HEK293 (cell line): ENCODE measurements at regions not wholly inside any gene's neighbourhood (a gene's known extent, or its start where the extent isn't known, plus 50 kb on each side); places are given as distances from the start of the nearest gene placed in this dataset.

Experiments used
- BCL11B ChIP-seq: fragments of 450-650 bp; formaldehyde crosslinking; IDR thresholded peaks from 2 replicates; pipeline ENCODE4 v1.5.1; 2016; ENCODE audit warnings: low read depth, missing biosample characterization, missing genetic modification characterization
- MYNN ChIP-seq: fragments of 450-650 bp; formaldehyde crosslinking; IDR thresholded peaks from 2 replicates; pipeline ENCODE4 v1.5.1; 2016; ENCODE audit warnings: missing biosample characterization, missing genetic modification characterization, borderline replicate concordance
- SCRT1 ChIP-seq: fragments of 450-650 bp; formaldehyde crosslinking; IDR thresholded peaks from 2 replicates; pipeline ENCODE4 v1.5.1; 2016; ENCODE audit warnings: missing biosample characterization, missing genetic modification characterization, borderline replicate concordance
- TRIM28 ChIP-seq: IDR thresholded peaks from 2 replicates; pipeline ENCODE4 v1.6.1; 2011; ENCODE audit warnings: low read length, control low read depth, borderline replicate concordance
- ZBTB10 ChIP-seq: fragments of 450-650 bp; formaldehyde crosslinking; IDR thresholded peaks from 2 replicates; pipeline ENCODE4 v1.5.1; 2016; ENCODE audit warnings: missing biosample characterization, missing genetic modification characterization
- ZBTB49 ChIP-seq: fragments of 450-650 bp; formaldehyde crosslinking; IDR thresholded peaks from 2 replicates; pipeline ENCODE4 v1.5.1; 2016; ENCODE audit warnings: missing biosample characterization, missing genetic modification characterization, low read depth
- ZBTB6 ChIP-seq: fragments of 450-650 bp; formaldehyde crosslinking; IDR thresholded peaks from 2 replicates; pipeline ENCODE4 v1.5.1; 2017; ENCODE audit warnings: missing biosample characterization, missing genetic modification characterization
- ZBTB8A ChIP-seq: fragments of 450-650 bp; formaldehyde crosslinking; IDR thresholded peaks from 2 replicates; pipeline ENCODE4 v1.5.1; 2016; ENCODE audit warnings: missing biosample characterization, missing genetic modification characterization
- ZNF10 ChIP-seq: fragments of 450-650 bp; formaldehyde crosslinking; IDR thresholded peaks from 2 replicates; pipeline ENCODE4 v1.5.1; 2017; ENCODE audit warnings: missing biosample characterization, missing genetic modification characterization
- ZNF121 ChIP-seq: fragments of 450-650 bp; formaldehyde crosslinking; IDR thresholded peaks from 2 replicates; pipeline ENCODE4 v1.5.1; 2016; ENCODE audit warnings: missing biosample characterization, missing genetic modification characterization
- ZNF148 ChIP-seq: fragments of 450-650 bp; formaldehyde crosslinking; IDR thresholded peaks from 2 replicates; pipeline ENCODE4 v1.5.0; 2017; ENCODE audit warnings: missing biosample characterization, missing genetic modification characterization, borderline replicate concordance
- ZNF155 ChIP-seq: fragments of 450-650 bp; formaldehyde crosslinking; IDR thresholded peaks from 2 replicates; pipeline ENCODE4 v1.5.1; 2016; ENCODE audit warnings: missing biosample characterization, missing genetic modification characterization
- ZNF184 ChIP-seq: fragments of 450-650 bp; IDR thresholded peaks from 2 replicates; pipeline ENCODE4 v1.5.1; 2018; ENCODE audit warnings: missing biosample characterization, mild to moderate bottlenecking, missing genetic modification characterization
- ZNF202 ChIP-seq: fragments of 450-650 bp; formaldehyde crosslinking; IDR thresholded peaks from 2 replicates; pipeline ENCODE4 v1.5.1; 2016; ENCODE audit warnings: missing biosample characterization, missing genetic modification characterization, borderline replicate concordance
- ZNF362 ChIP-seq: fragments of 450-650 bp; formaldehyde crosslinking; IDR thresholded peaks from 2 replicates; pipeline ENCODE4 v1.5.1; 2016; ENCODE audit warnings: missing biosample characterization, missing genetic modification characterization
- ZNF449 ChIP-seq: fragments of 450-650 bp; formaldehyde crosslinking; IDR thresholded peaks from 2 replicates; pipeline ENCODE4 v1.5.1; 2017; ENCODE audit warnings: missing biosample characterization, mild to moderate bottlenecking, missing genetic modification characterization, moderate library complexity
- ZNF513 ChIP-seq: fragments of 450-650 bp; IDR thresholded peaks from 2 replicates; pipeline ENCODE4 v1.5.1; 2018; ENCODE audit warnings: missing biosample characterization, missing genetic modification characterization
- ZNF580 ChIP-seq: fragments of 450-650 bp; formaldehyde crosslinking; IDR thresholded peaks from 2 replicates; pipeline ENCODE4 v1.5.1; 2016; ENCODE audit warnings: missing biosample characterization, missing genetic modification characterization
- ZNF596 ChIP-seq: fragments of 450-650 bp; IDR thresholded peaks from 2 replicates; pipeline ENCODE4 v1.5.0; 2018; ENCODE audit warnings: missing biosample characterization, mild to moderate bottlenecking, missing genetic modification characterization, moderate library complexity
- ZNF629 ChIP-seq: fragments of 450-650 bp; formaldehyde crosslinking; IDR thresholded peaks from 2 replicates; pipeline ENCODE4 v1.5.1; 2017; ENCODE audit warnings: missing biosample characterization, missing genetic modification characterization
- ZNF677 ChIP-seq: fragments of 450-650 bp; IDR thresholded peaks from 2 replicates; pipeline ENCODE4 v1.5.0; 2018; ENCODE audit warnings: missing biosample characterization, mild to moderate bottlenecking, missing genetic modification characterization, moderate library complexity
- ZNF768 ChIP-seq: fragments of 450-650 bp; formaldehyde crosslinking; IDR thresholded peaks from 2 replicates; pipeline ENCODE4 v1.5.1; 2018; ENCODE audit warnings: missing biosample characterization, mild to moderate bottlenecking, missing genetic modification characterization
- ZSCAN18 ChIP-seq: fragments of 450-650 bp; formaldehyde crosslinking; IDR thresholded peaks from 2 replicates; pipeline ENCODE4 v1.5.1; 2016; ENCODE audit warnings: missing biosample characterization, missing genetic modification characterization

GRCh38 chr1:83769594-83770318 lies 229.2 kb downstream of the TTLL7 start (continued):
- TF ChIP-seq ZBTB10 (tag by site-specific recombination) (no peak), ZNF121 (no peak), SCRT1 (tag by site-specific recombination) (no peak), ZNF629 (peak; percentile 53; the same call in 1 of the 2 replicates), BCL11B (tag by site-specific recombination) (peak; percentile 65; the same call in 1 of the 2 replicates), ZBTB8A (0 out of 2 replicates have a peak, but pooled peaks have one; percentile 17), ZNF362 (tag by site-specific recombination) (peak; percentile 95), ZBTB49 (tag by site-specific recombination) (no peak), ZNF768 (tag by site-specific recombination) (no peak), ZNF449 (tag by site-specific recombination) (no peak), ZNF10 (tag by site-specific recombination) (no peak), ZNF184 (tag by site-specific recombination) (0 out of 2 replicates have a peak, but pooled peaks have one; percentile 25), ZNF677 (tag by site-specific recombination) (no peak), ZNF148 (tag by site-specific recombination) (no peak), ZSCAN18 (tag by site-specific recombination) (no peak), MYNN (tag by site-specific recombination) (no peak), ZNF580 (peak; percentile 48; the same call in 1 of the 2 replicates), ZNF513 (tag by site-specific recombination) (no peak), ZNF596 (tag by site-specific recombination) (no peak), ZBTB6 (tag by site-specific recombination) (no peak; the same call in 1 of the 2 replicates), ZNF155 (tag by site-specific recombination) (no peak), ZNF202 (tag by site-specific recombination) (no peak), TRIM28 (no peak; the same call in 1 of the 2 replicates)
